VCaP (cell line): ENCODE measurements at regions not wholly inside any gene's neighbourhood (a gene's known extent, or its start where the extent isn't known, plus 50 kb on each side); places are given as distances from the start of the nearest gene placed in this dataset.

Experiments
- H3K27ac ChIP-seq: fragments of 450-650 bp; 2 replicates; pipeline ENCODE4 v1.5.1; 2017
- CTCF ChIP-seq: fragments of 450-650 bp; conservative IDR thresholded peaks from 2 replicates; pipeline ENCODE4 v1.5.1; 2017; ENCODE audit warnings: mild to moderate bottlenecking, moderate library complexity

GRCh38 chr1:219993554-219994433, 52.5 kb downstream of the EPRS1 start:
- no peak overlapping the region for H3K27ac ChIP-seq

DNA sequence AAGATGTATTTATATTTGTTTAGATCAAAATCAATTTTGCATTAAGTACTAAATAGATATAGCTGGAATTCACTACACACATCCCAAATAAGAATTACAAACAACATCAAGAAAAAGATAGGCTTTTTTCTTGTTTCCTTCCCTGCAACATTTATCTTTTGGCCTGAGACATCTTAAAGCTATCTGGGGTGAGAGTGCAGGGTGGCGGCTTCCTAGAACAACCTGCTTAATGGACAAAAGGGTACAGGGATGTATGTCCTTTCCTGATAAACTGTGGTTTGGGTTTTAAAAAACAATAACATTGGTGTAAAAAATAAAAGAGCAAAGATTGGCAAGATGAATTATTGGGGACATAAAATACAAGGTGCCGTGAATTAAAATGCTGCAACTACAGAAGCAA, 54.4 kb downstream of the EPRS1 start:
- TF ChIP-seq CTCF: no peak

More at GRCh38 chr1:219993554-219994433, 52.5 kb downstream of the EPRS1 start:
- no peak for TF ChIP-seq CTCF

DNA sequence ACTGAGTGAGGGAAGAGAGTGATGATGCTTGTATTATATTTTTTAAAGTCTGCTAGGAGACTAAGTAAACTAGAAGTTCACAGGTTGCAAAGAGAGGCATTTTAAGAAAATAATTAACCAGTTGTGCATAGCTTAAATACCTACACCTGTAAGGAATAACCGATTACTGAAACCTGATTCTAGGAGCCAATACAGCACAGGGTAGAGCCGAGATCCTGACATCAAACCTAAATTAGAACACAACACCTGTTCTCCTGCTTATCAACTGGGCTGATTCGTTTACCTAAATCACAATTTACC, 54.8 kb downstream of the EPRS1 start:
- peak overlapping the region; percentile 20; the same call in 1 of the 2 replicates for H3K27ac ChIP-seq
- no peak for TF ChIP-seq CTCF

More for the DNA sequence above, 54.4 kb downstream of the EPRS1 start:
- H3K27ac ChIP-seq: peak overlapping the region; percentile 20; the same call in 1 of the 2 replicates

- H3K27ac ChIP-seq: peak overlapping the region; percentile 20; the same call in 1 of the 2 replicates
- TF ChIP-seq CTCF: peak; percentile 88
Observed at GRCh38 chr1:219990782-219991510, 55.4 kb downstream of the EPRS1 start.

GRCh38 chr1:219989766-219990165, 56.5 kb downstream of the EPRS1 start:
- H3K27ac ChIP-seq: no peak overlapping the region
- TF ChIP-seq CTCF: no peak

DNA sequence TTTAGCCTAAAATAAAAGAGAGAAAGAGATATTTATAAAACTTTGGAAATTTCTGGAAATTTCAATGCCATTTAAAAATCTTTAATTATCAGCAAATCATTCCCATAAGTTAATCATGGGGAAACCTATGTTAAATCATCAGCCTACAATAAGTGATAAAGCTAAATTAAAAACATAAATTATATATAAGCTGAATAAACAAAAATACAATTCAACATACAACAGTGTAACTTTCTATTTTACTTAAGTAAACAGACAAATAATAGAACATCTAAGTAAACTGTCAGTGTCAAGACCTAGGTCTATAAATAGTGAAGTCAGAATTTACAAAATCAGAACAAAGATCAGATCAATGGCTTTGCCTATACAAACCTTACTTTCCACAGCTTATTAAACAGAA, 57.5 kb downstream of the EPRS1 start:
- no peak for TF ChIP-seq CTCF
- no peak overlapping the region for H3K27ac ChIP-seq

DNA sequence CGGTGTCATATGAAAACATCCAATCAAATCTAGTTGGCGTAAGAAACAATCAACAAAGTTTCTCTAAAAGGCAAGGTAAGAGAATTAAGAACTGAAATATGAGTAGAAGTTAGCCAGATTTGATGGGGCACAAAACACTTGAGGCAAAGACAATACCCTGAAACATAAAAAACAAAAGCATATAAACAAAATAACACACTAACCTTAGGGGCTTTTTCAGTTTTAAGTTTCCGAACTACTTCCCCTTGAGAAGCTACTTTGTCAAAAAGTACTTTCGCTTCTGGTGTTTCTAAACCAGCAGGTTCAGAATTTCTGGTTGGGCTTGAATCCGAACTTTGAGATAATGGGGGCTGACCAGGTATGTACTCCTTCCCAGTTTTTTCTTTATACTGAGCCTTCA, 57.9 kb downstream of the EPRS1 start:
- TF ChIP-seq CTCF: no peak
- H3K27ac ChIP-seq: no peak overlapping the region
